ENCODE measurements at regions not wholly inside any gene's neighbourhood (a gene's known extent, or its start where the extent isn't known, plus 50 kb on each side); places are given as distances from the start of the nearest gene placed in this dataset.
A peak's percentile ranks its signal among the peaks of the same experiment; 100 is the strongest.
"Not testable (repeated sequence)": the region's sequence is repeated elsewhere in the genome, so short reads cannot be mapped to it uniquely, and the experiment has no call there.

GRCh38 chr14:21902561-21903181 is 229.1 kb upstream of the OR4E1 start:
- Histone ChIP-seq H3K27ac (no peak overlapping the region), H3K36me3 (ENCODE audit: insufficient read depth, low read length) (no peaks in the 10 kb centered on the region), H3K9me3 (ENCODE audit: low read depth, low read length) (no peaks in the 10 kb centered on the region), H3K4me3 (0 out of 2 replicates have a peak overlapping the region, but pooled peaks have one; percentile 18), H3K9ac (ENCODE audit: insufficient read length) (no peak overlapping the region)
- no peak for TF ChIP-seq POLR2AphosphoS5 (IDR thresholded peaks at IDR 0.05; ENCODE audit: borderline replicate concordance, low read depth, low read length)
- TF ChIP-seq EZH2 (IDR thresholded peaks at IDR 0.05): no peak
- no peak for TF ChIP-seq FOXP2 (optimal IDR thresholded peaks at IDR 0.05; ENCODE audit: control extremely low read depth, extremely low read length, insufficient read depth)
- DNase-seq (ENCODE audit: low read depth, low spot score): no peak

- H3K36me3 ChIP-seq (ENCODE audit: insufficient read depth, low read length); H3K4me3 ChIP-seq; DNase-seq (ENCODE audit: low read depth, low spot score); H3K9ac ChIP-seq (ENCODE audit: insufficient read length); H3K27ac ChIP-seq; H3K9me3 ChIP-seq (ENCODE audit: low read depth, low read length): not testable (repeated sequence)
Measured at GRCh38 chr14:21894898-21895194, 221.2 kb upstream of the OR4E1 start.

- Histone ChIP-seq H3K36me3 (ENCODE audit: insufficient read depth, low read length) (no peaks in the 10 kb centered on the region), H3K9me3 (ENCODE audit: low read depth, low read length) (no peaks in the 10 kb centered on the region), H3K27ac (no peak overlapping the region), H3K9ac (ENCODE audit: insufficient read length) (no peak overlapping the region), H3K4me3 (no peak overlapping the region)
- no peak for TF ChIP-seq FOXP2 (optimal IDR thresholded peaks at IDR 0.05; ENCODE audit: control extremely low read depth, extremely low read length, insufficient read depth)
- no peak for TF ChIP-seq POLR2AphosphoS5 (IDR thresholded peaks at IDR 0.05; ENCODE audit: borderline replicate concordance, low read depth, low read length)
- no peak for TF ChIP-seq EZH2 (IDR thresholded peaks at IDR 0.05)
- DNase-seq (ENCODE audit: low read depth, low spot score): no peak
Measured at GRCh38 chr14:21894003-21894897, 220.6 kb upstream of the OR4E1 start.

- no peak for DNase-seq (ENCODE audit: low read depth, low spot score)
- H3K9ac ChIP-seq (ENCODE audit: insufficient read length): no peak overlapping the region
- H3K36me3 ChIP-seq (ENCODE audit: insufficient read depth, low read length): no peaks in the 10 kb centered on the region
- H3K9me3 ChIP-seq (ENCODE audit: low read depth, low read length): no peaks in the 10 kb centered on the region
- TF ChIP-seq EZH2 (IDR thresholded peaks at IDR 0.05): no peak
- TF ChIP-seq POLR2AphosphoS5 (IDR thresholded peaks at IDR 0.05; ENCODE audit: borderline replicate concordance, low read depth, low read length): no peak
- H3K27ac ChIP-seq: no peak overlapping the region
- no peak overlapping the region for H3K4me3 ChIP-seq
Measured at GRCh38 chr14:21891921-21892320, 218.3 kb upstream of the OR4E1 start.

GRCh38 chr14:21884995-21885394 is 211.4 kb upstream of the OR4E1 start:
- Histone ChIP-seq H3K9ac (ENCODE audit: insufficient read length) (no peak overlapping the region), H3K4me3 (no peak overlapping the region), H3K36me3 (ENCODE audit: insufficient read depth, low read length) (no peaks in the 10 kb centered on the region), H3K9me3 (ENCODE audit: low read depth, low read length) (no peaks in the 10 kb centered on the region; the same call in 1 of the 2 replicates), H3K27ac (no peak overlapping the region)
- no peak for TF ChIP-seq FOXP2 (optimal IDR thresholded peaks at IDR 0.05; ENCODE audit: control extremely low read depth, extremely low read length, insufficient read depth)
- no peak for TF ChIP-seq POLR2AphosphoS5 (IDR thresholded peaks at IDR 0.05; ENCODE audit: borderline replicate concordance, low read depth, low read length)
- no peak for TF ChIP-seq EZH2 (IDR thresholded peaks at IDR 0.05)
- no peak for DNase-seq (ENCODE audit: low read depth, low spot score)

GRCh38 chr14:21882226-21882625 is 208.6 kb upstream of the OR4E1 start:
- DNase-seq (ENCODE audit: low read depth, low spot score): no peak
- no peak overlapping the region for H3K9ac ChIP-seq (ENCODE audit: insufficient read length)
- no peaks in the 10 kb centered on the region; the same call in 1 of the 2 replicates for H3K9me3 ChIP-seq (ENCODE audit: low read depth, low read length)
- no peaks in the 10 kb centered on the region for H3K36me3 ChIP-seq (ENCODE audit: insufficient read depth, low read length)
- no peak overlapping the region for H3K27ac ChIP-seq
- H3K4me3 ChIP-seq: no peak overlapping the region
- TF ChIP-seq FOXP2 (optimal IDR thresholded peaks at IDR 0.05; ENCODE audit: control extremely low read depth, extremely low read length, insufficient read depth) (no peak), EZH2 (IDR thresholded peaks at IDR 0.05) (no peak), POLR2AphosphoS5 (IDR thresholded peaks at IDR 0.05; ENCODE audit: borderline replicate concordance, low read depth, low read length) (no peak)

- no peak for DNase-seq (ENCODE audit: low read depth, low spot score)
- no peak overlapping the region for H3K27ac ChIP-seq
Measured at GRCh38 chr14:21880918-21881317, 207.3 kb upstream of the OR4E1 start.

GRCh38 chr14:21875791-21876190 is 202.2 kb upstream of the OR4E1 start:
- no peaks in the 10 kb centered on the region for H3K9me3 ChIP-seq (ENCODE audit: low read depth, low read length)
- H3K27ac ChIP-seq: no peak overlapping the region
- no peak overlapping the region for H3K9ac ChIP-seq (ENCODE audit: insufficient read length)
- DNase-seq (ENCODE audit: low read depth, low spot score): no peak
- H3K36me3 ChIP-seq (ENCODE audit: insufficient read depth, low read length): no peaks in the 10 kb centered on the region
- TF ChIP-seq POLR2AphosphoS5 (IDR thresholded peaks at IDR 0.05; ENCODE audit: borderline replicate concordance, low read depth, low read length): no peak
- TF ChIP-seq EZH2 (IDR thresholded peaks at IDR 0.05): no peak
- TF ChIP-seq FOXP2 (optimal IDR thresholded peaks at IDR 0.05; ENCODE audit: control extremely low read depth, extremely low read length, insufficient read depth): no peak
- H3K4me3 ChIP-seq: no peak overlapping the region

More at GRCh38 chr14:21880918-21881317, 207.3 kb upstream of the OR4E1 start:
- no peaks in the 10 kb centered on the region; the same call in 1 of the 2 replicates for H3K9me3 ChIP-seq (ENCODE audit: low read depth, low read length)
- no peak overlapping the region for H3K9ac ChIP-seq (ENCODE audit: insufficient read length)
- TF ChIP-seq FOXP2 (optimal IDR thresholded peaks at IDR 0.05; ENCODE audit: control extremely low read depth, extremely low read length, insufficient read depth): no peak
- no peak for TF ChIP-seq POLR2AphosphoS5 (IDR thresholded peaks at IDR 0.05; ENCODE audit: borderline replicate concordance, low read depth, low read length)
- TF ChIP-seq EZH2 (IDR thresholded peaks at IDR 0.05): no peak
- H3K36me3 ChIP-seq (ENCODE audit: insufficient read depth, low read length): no peaks in the 10 kb centered on the region
- H3K4me3 ChIP-seq: no peak overlapping the region

Data from SK-N-MC (cell line).